ENCODE measurements at regions not wholly inside any gene's neighbourhood (a gene's known extent, or its start where the extent isn't known, plus 50 kb on each side); places are given as distances from the start of the nearest gene placed in this dataset.

DNA sequence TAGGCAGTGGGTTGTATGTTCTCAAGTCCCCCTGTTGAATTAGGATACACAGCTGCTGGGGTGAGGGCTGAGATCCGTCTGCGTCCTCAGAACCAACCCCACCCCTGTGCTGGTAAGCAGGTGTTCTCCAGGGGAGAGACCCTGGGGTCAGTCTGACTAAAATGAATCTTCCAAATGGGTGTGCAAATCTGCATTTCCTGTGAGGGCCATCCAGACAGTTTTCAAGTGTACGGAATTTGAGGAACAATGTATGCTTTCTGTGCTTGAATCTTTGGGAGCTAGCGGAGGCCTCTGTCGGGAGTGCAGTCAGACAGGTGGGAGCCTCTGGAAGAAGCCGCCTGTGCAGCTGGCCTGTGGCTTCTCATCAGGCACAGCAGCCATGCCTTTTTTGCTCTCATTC is 122.9 kb downstream of the MACROH2A1 start:
- DNase-seq (ENCODE audit: low read depth, low spot score) (no peak), FAIRE-seq (no peak)
- no peaks in the 10 kb centered on the region for H3K9me3 ChIP-seq (replicated peaks; ENCODE audit: control insufficient read depth, insufficient read depth, low read length)
- no peaks in the 10 kb centered on the region for H3K79me2 ChIP-seq (ENCODE audit: control insufficient read depth, insufficient read depth, low read length)
- TF ChIP-seq FOS (IDR thresholded peaks at IDR 0.05; ENCODE audit: borderline replicate concordance, insufficient read depth, low read length) (no peak), POLR2AphosphoS5 (IDR thresholded peaks at IDR 0.05; ENCODE audit: insufficient read depth, low read depth, low read length) (no peak), GATA2 (IDR thresholded peaks at IDR 0.05; ENCODE audit: insufficient read depth, insufficient read length, low read depth, low read length) (no peak), JUN (IDR thresholded peaks at IDR 0.05; ENCODE audit: borderline replicate concordance, insufficient read depth, insufficient read length, low read depth) (no peak), EZH2 (IDR thresholded peaks at IDR 0.05; ENCODE audit: borderline replicate concordance, low read depth, low read length, severe bottlenecking) (no peak), MYC (IDR thresholded peaks at IDR 0.05; ENCODE audit: low read depth, low read length) (no peak), POLR2A (IDR thresholded peaks at IDR 0.05; ENCODE audit: low read depth, low read length) (no peak)
- TF ChIP-seq, protein P1, sequence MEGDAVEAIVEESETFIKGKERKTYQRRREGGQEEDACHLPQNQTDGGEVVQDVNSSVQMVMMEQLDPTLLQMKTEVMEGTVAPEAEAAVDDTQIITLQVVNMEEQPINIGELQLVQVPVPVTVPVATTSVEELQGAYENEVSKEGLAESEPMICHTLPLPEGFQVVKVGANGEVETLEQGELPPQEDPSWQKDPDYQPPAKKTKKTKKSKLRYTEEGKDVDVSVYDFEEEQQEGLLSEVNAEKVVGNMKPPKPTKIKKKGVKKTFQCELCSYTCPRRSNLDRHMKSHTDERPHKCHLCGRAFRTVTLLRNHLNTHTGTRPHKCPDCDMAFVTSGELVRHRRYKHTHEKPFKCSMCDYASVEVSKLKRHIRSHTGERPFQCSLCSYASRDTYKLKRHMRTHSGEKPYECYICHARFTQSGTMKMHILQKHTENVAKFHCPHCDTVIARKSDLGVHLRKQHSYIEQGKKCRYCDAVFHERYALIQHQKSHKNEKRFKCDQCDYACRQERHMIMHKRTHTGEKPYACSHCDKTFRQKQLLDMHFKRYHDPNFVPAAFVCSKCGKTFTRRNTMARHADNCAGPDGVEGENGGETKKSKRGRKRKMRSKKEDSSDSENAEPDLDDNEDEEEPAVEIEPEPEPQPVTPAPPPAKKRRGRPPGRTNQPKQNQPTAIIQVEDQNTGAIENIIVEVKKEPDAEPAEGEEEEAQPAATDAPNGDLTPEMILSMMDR (IDR thresholded peaks at IDR 0.05; ENCODE audit: extremely low read depth in 1 of 2, insufficient read depth in 1 of 2, low read depth in 1 of 2, low read length in 2 of 2), result no peak
- TF ChIP-seq, protein P2, sequence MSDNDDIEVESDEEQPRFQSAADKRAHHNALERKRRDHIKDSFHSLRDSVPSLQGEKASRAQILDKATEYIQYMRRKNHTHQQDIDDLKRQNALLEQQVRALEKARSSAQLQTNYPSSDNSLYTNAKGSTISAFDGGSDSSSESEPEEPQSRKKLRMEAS (IDR thresholded peaks at IDR 0.05; ENCODE audit: insufficient read depth, insufficient read length), result no peak
- dilution Hi-C loops (cut with MboI; ENCODE audit: extremely low pct_ligation_motif_present, low sequenced_read_pairs), result no loop called here
- no peak overlapping the region for H3K4me3 ChIP-seq (replicated peaks in 1 of 3; ENCODE audit: insufficient read depth in 1 of 3, low read depth in 1 of 3, low read length in 3 of 3)
- H3K9me1 ChIP-seq (replicated peaks; ENCODE audit: control insufficient read depth, extremely low read depth, insufficient read depth, low read length), result no peaks in the 10 kb centered on the region
- BruUV-seq (replicated peaks), result no TSS peak
- H3K9ac ChIP-seq (replicated peaks; ENCODE audit: extremely low read depth, insufficient read depth, low read length), result no peak overlapping the region
- no peak overlapping the region for H2AFZ ChIP-seq (ENCODE audit: low read depth, low read length)
- intact Hi-C loops (cut with micrococcal nuclease), result no loop called here
- no peak overlapping the region for H3K4me2 ChIP-seq (ENCODE audit: insufficient read depth, low read length)
- H4K20me1 ChIP-seq (replicated peaks; ENCODE audit: control insufficient read depth, extremely low read depth, insufficient read depth, low read length), result no peaks in the 10 kb centered on the region
- peaks cover 4% of the 10 kb centered on the region for H3K4me1 ChIP-seq (ENCODE audit: control insufficient read depth, extremely low read depth, insufficient read depth, low read length)
- POLR2A ChIA-PET, result no interaction called here
- H3K27ac ChIP-seq (ENCODE audit: insufficient read depth, low read depth, low read length), result no peak overlapping the region
- peaks cover 2 to 3% of the 10 kb centered on the region in 2 experiments for H3K27me3 ChIP-seq (ENCODE audit: control insufficient read depth in 2 of 2, insufficient read depth in 2 of 2, low read length in 2 of 2)
- CTCF ChIA-PET, result no interaction called here
- H3K36me3 ChIP-seq (ENCODE audit: control insufficient read depth in 2 of 2, extremely low read depth in 1 of 2, insufficient read depth in 2 of 2, low read length in 2 of 2), result no peaks in the 10 kb centered on the region
